ENCODE measurements at regions not wholly inside any gene's neighbourhood (a gene's known extent, or its start where the extent isn't known, plus 50 kb on each side); places are given as distances from the start of the nearest gene placed in this dataset.

GRCh38 chr16:26930786-26931581, 135.7 kb upstream of the C16orf82 start:
- TF ChIP-seq CTCF (IDR thresholded peaks at IDR 0.05) (no peak), POLR2A (IDR thresholded peaks at IDR 0.05) (no peak)
